Smooth muscle cell (in vitro differentiated cells): ENCODE measurements at regions not wholly inside any gene's neighbourhood (a gene's known extent, or its start where the extent isn't known, plus 50 kb on each side); places are given as distances from the start of the nearest gene placed in this dataset.

ENCODE experiments used
- DNase-seq: peaks from one replicate; lab custom pipeline; 2025; ENCODE audit not compliant: unreplicated experiment; lab: John Stamatoyannopoulos, UW
- H2AFZ ChIP-seq: fragments of 200-600 bp; sonication (generic); 2 replicates; pipeline ENCODE4 v1.6.0; 2016; ENCODE audit warnings: antibody characterized with exemption, low read depth, mild to moderate bottlenecking
- H3F3A ChIP-seq: fragments of 200-600 bp; sonication (generic); 2 replicates; pipeline ENCODE4 v1.6.0; 2017; ENCODE audit warnings: antibody characterized with exemption, low read depth
- H3K27ac ChIP-seq: fragments of 200-600 bp; sonication (generic); 2 replicates; pipeline ENCODE4 v1.5.1; 2016; ENCODE audit warnings: low read depth, mild to moderate bottlenecking
- H3K27me3 ChIP-seq: fragments of 200-600 bp; sonication (generic); 2 replicates; pipeline ENCODE4 v1.6.1; 2016; ENCODE audit warnings: low read depth, mild to moderate bottlenecking
- H3K36me3 ChIP-seq: fragments of 200-600 bp; sonication (generic); 2 replicates; pipeline ENCODE4 v1.5.1; 2016; ENCODE audit warnings: low read depth
- H3K4me1 ChIP-seq: fragments of 200-600 bp; sonication (generic); 2 replicates; pipeline ENCODE4 v1.5.1; 2016; ENCODE audit warnings: low read depth
- H3K4me2 ChIP-seq: fragments of 200-600 bp; sonication (generic); 2 replicates; pipeline ENCODE4 v1.6.0; 2016; ENCODE audit warnings: mild to moderate bottlenecking
- H3K4me3 ChIP-seq: fragments of 200-600 bp; sonication (generic); 2 replicates; pipeline ENCODE4 v1.5.1; 2016; ENCODE audit warnings: mild to moderate bottlenecking
- H3K79me2 ChIP-seq: fragments of 200-600 bp; sonication (generic); 2 replicates; pipeline ENCODE4 v1.6.0; 2016; ENCODE audit warnings: low read depth, mild to moderate bottlenecking
- H3K9ac ChIP-seq: fragments of 200-600 bp; sonication (generic); 2 replicates; pipeline ENCODE4 v1.6.0; 2016; ENCODE audit warnings: low read depth
- H3K9me3 ChIP-seq: fragments of 200-600 bp; sonication (generic); replicated peaks from 2 replicates; pipeline ENCODE4 v1.5.1; 2016; ENCODE audit warnings: low read depth
- H4K20me1 ChIP-seq: fragments of 200-600 bp; sonication (generic); 2 replicates; pipeline ENCODE4 v1.6.0; 2016; ENCODE audit warnings: low read depth
- CTCF ChIP-seq: fragments of 200-600 bp; sonication (generic); IDR thresholded peaks from 2 replicates; pipeline ENCODE4 v1.5.1; 2017; ENCODE audit warnings: borderline replicate concordance, mild to moderate bottlenecking, antibody characterized with exemption; ENCODE audit not compliant: insufficient read depth, poor library complexity, severe bottlenecking
- WGBS: methylation state at CpG from one replicate; pipeline ENCODE4 v1.1.7; 2016; ENCODE audit warnings: low lambda C conversion rate; 5-methylcytosine and 5-hydroxymethylcytosine counted together

- no peak for TF ChIP-seq CTCF
Observed at GRCh38 chr16:6143020-6143419, 1045.4 kb upstream of the EEF2KMT start.

GRCh38 chr16:6133009-6133557 is 1035.5 kb upstream of the EEF2KMT start:
- Histone ChIP-seq H3K27ac (no peak overlapping the region), H3K36me3 (no peaks in the 10 kb centered on the region), H3K27me3 (no peaks in the 10 kb centered on the region), H3K4me2 (no peak overlapping the region), H2AFZ (no peak overlapping the region), H3K9me3 (no peaks in the 10 kb centered on the region), H3K9ac (no peak overlapping the region), H3K4me3 (no peak overlapping the region), H4K20me1 (no peaks in the 10 kb centered on the region), H3F3A (no peaks in the 10 kb centered on the region), H3K79me2 (no peaks in the 10 kb centered on the region), H3K4me1 (no peaks in the 10 kb centered on the region)
- TF ChIP-seq CTCF = no peak
- no peak for DNase-seq
- WGBS = 89% methylated on average over 6 of the region's 6 CpGs

More at GRCh38 chr16:6143020-6143419, 1045.4 kb upstream of the EEF2KMT start:
- WGBS = 59% methylated on average over 1 of the region's 1 CpG
- no peaks in the 10 kb centered on the region for H3K27me3 ChIP-seq
- no peaks in the 10 kb centered on the region for H4K20me1 ChIP-seq
- H3K27ac ChIP-seq = no peak overlapping the region
- no peaks in the 10 kb centered on the region for H3K9me3 ChIP-seq
- H3K79me2 ChIP-seq = no peaks in the 10 kb centered on the region
- no peak for DNase-seq
- H3K36me3 ChIP-seq = no peaks in the 10 kb centered on the region
- no peak overlapping the region for H3K9ac ChIP-seq
- H3K4me3 ChIP-seq = no peak overlapping the region
- H3F3A ChIP-seq = no peaks in the 10 kb centered on the region
- no peak overlapping the region for H2AFZ ChIP-seq
- no peak overlapping the region for H3K4me2 ChIP-seq
- no peaks in the 10 kb centered on the region for H3K4me1 ChIP-seq

GRCh38 chr16:6132121-6132520 is 1034.5 kb upstream of the EEF2KMT start:
- Histone ChIP-seq H3F3A (no peaks in the 10 kb centered on the region), H3K27me3 (no peaks in the 10 kb centered on the region), H3K4me3 (no peak overlapping the region), H4K20me1 (no peaks in the 10 kb centered on the region), H3K9ac (no peak overlapping the region), H3K4me1 (no peaks in the 10 kb centered on the region), H3K27ac (no peak overlapping the region), H3K9me3 (no peaks in the 10 kb centered on the region), H3K36me3 (no peaks in the 10 kb centered on the region), H2AFZ (no peak overlapping the region), H3K79me2 (no peaks in the 10 kb centered on the region), H3K4me2 (no peak overlapping the region)
- WGBS = 86% methylated on average over 6 of the region's 6 CpGs
- no peak for DNase-seq
- TF ChIP-seq CTCF = no peak

GRCh38 chr16:6131526-6132050 is 1034.0 kb upstream of the EEF2KMT start:
- no peak for TF ChIP-seq CTCF
- H3K9me3 ChIP-seq = no peaks in the 10 kb centered on the region
- H3K4me1 ChIP-seq = no peaks in the 10 kb centered on the region
- no peak overlapping the region for H3K9ac ChIP-seq
- no peak for DNase-seq
- H2AFZ ChIP-seq = no peak overlapping the region
- H3K27me3 ChIP-seq = no peaks in the 10 kb centered on the region
- no peaks in the 10 kb centered on the region for H3F3A ChIP-seq
- H3K36me3 ChIP-seq = no peaks in the 10 kb centered on the region
- no peak overlapping the region for H3K27ac ChIP-seq
- H3K4me3 ChIP-seq = no peak overlapping the region
- WGBS = 80% methylated on average over 5 of the region's 5 CpGs
- no peak overlapping the region for H3K4me2 ChIP-seq
- no peaks in the 10 kb centered on the region for H4K20me1 ChIP-seq
- H3K79me2 ChIP-seq = no peaks in the 10 kb centered on the region
